NB4 (cell line): ENCODE measurements at regions not wholly inside any gene's neighbourhood (a gene's known extent, or its start where the extent isn't known, plus 50 kb on each side); places are given as distances from the start of the nearest gene placed in this dataset.

Source experiments
- DNase-seq: peaks from one replicate; pipeline ENCODE4 v3.0.0; 2010; ENCODE audit warnings: low read depth
- H3K4me3 ChIP-seq: one replicate; pipeline ENCODE4 v1.5.1; 2011; ENCODE audit warnings: mild to moderate bottlenecking, low read depth, low read length, moderate library complexity
- CTCF ChIP-seq: IDR thresholded peaks from one replicate; pipeline ENCODE4 v1.5.1; 2012; ENCODE audit warnings: low read depth, low read length
- MAX ChIP-seq: IDR thresholded peaks from 2 replicates; pipeline ENCODE4 v1.6.1; 2011; ENCODE audit warnings: low read depth, low read length
- MYC ChIP-seq: IDR thresholded peaks from 2 replicates; pipeline ENCODE4 v1.6.1; 2011; ENCODE audit warnings: low read depth, low read length
- POLR2A ChIP-seq: IDR thresholded peaks from 2 replicates; pipeline ENCODE4 v1.6.1; 2011; ENCODE audit warnings: mild to moderate bottlenecking; ENCODE audit not compliant: insufficient read length; ENCODE audit errors: extremely low read depth

GRCh38 chr1:4395158-4395557, 259.3 kb upstream of the AJAP1 start:
- no peak for TF ChIP-seq POLR2A
- no peak for TF ChIP-seq CTCF
- no peak for TF ChIP-seq MAX
- TF ChIP-seq MYC, result no peak
- DNase-seq, result no peak
- H3K4me3 ChIP-seq, result no peak overlapping the region

- no peak overlapping the region for H3K4me3 ChIP-seq
- DNase-seq, result no peak
- TF ChIP-seq POLR2A, result no peak
- no peak for TF ChIP-seq MYC
- TF ChIP-seq MAX, result no peak
- TF ChIP-seq CTCF, result no peak
Observed at GRCh38 chr1:4395676-4396075, 258.7 kb upstream of the AJAP1 start.

- H3K4me3 ChIP-seq, result no peak overlapping the region
- DNase-seq, result no peak
- TF ChIP-seq MAX (no peak), MYC (no peak), POLR2A (no peak), CTCF (no peak)
Observed at GRCh38 chr1:4396551-4396950, 257.9 kb upstream of the AJAP1 start.

- H3K4me3 ChIP-seq, result no peak overlapping the region
- no peak for TF ChIP-seq MAX
- no peak for TF ChIP-seq MYC
- no peak for TF ChIP-seq CTCF
- no peak for TF ChIP-seq POLR2A
- DNase-seq, result no peak
Observed at GRCh38 chr1:4397196-4397595, 257.2 kb upstream of the AJAP1 start.

- H3K4me3 ChIP-seq, result no peak overlapping the region
- DNase-seq, result no peak
Observed at GRCh38 chr1:4402032-4402431, 252.4 kb upstream of the AJAP1 start.

More at GRCh38 chr1:4402032-4402431, 252.4 kb upstream of the AJAP1 start:
- TF ChIP-seq POLR2A (no peak), MAX (no peak), MYC (no peak), CTCF (no peak)
